ENCODE measurements at regions not wholly inside any gene's neighbourhood (a gene's known extent, or its start where the extent isn't known, plus 50 kb on each side); places are given as distances from the start of the nearest gene placed in this dataset.

GRCh38 chr9:86821006-86821845 is 126.1 kb downstream of the GAS1 start:
- Histone ChIP-seq H3K27ac (no peak overlapping the region), H3K9me3 (peaks cover 0 to 23% (median 12%) of the 10 kb centered on the region in 8 donors), H3K4me3 (no peak overlapping the region), H3K4me1 (no peaks in the 10 kb centered on the region), H3K36me3 (no peaks in the 10 kb centered on the region), H3K27me3 (replicated peaks in 1 of 7) (no peaks in the 10 kb centered on the region)
- intact Hi-C loops (cut with DNase I; ENCODE audit: low total_unique reads) = no loop called here
- no peak for DNase-seq
- TF ChIP-seq POLR2AphosphoS5 (IDR thresholded peaks at IDR 0.05) (no peak), POLR2A (IDR thresholded peaks at IDR 0.05) (no peak), CTCF (IDR thresholded peaks at IDR 0.05 in 8 of 11, conservative IDR thresholded peaks at IDR 0.05 in 3 of 11) (no peak)
- 76 to 84% (median 80%) methylated on average over 8 of the region's 8 CpGs for WGBS, 5 donors

DNA sequence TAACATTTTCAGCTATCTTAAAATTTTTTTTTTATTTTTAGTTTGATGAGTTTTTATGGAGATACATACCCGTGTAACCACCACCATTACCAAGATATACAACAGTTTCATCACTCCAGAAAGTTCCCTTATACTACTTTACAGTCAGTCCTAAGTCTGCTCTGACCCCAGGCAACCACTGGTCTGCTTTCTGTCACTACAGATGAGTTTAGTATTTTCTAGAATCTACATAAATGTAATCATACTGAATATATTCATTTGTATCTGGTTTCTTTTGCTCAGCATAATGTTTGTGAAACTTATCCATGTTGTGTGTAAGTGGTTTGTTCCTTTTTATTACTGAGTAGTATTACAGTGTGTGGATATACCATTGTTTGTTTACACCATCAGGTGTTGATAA is 127.8 kb downstream of the GAS1 start:
- TF ChIP-seq POLR2AphosphoS5 (IDR thresholded peaks at IDR 0.05) (no peak), CTCF (IDR thresholded peaks at IDR 0.05 in 8 of 11, conservative IDR thresholded peaks at IDR 0.05 in 3 of 11) (no peak), POLR2A (IDR thresholded peaks at IDR 0.05) (no peak)
- no peak overlapping the region for H3K27ac ChIP-seq
- no peaks in the 10 kb centered on the region for H3K4me1 ChIP-seq
- intact Hi-C loops (cut with DNase I; ENCODE audit: low total_unique reads) = no loop called here
- peaks cover 0 to 23% (median 12%) of the 10 kb centered on the region in 8 donors for H3K9me3 ChIP-seq
- 58 to 72% (median 69%) methylated on average over 1 of the region's 1 CpG for WGBS, 5 donors
- H3K27me3 ChIP-seq (replicated peaks in 1 of 7) = no peaks in the 10 kb centered on the region
- H3K4me3 ChIP-seq = no peak overlapping the region
- DNase-seq = no peak
- no peaks in the 10 kb centered on the region for H3K36me3 ChIP-seq

GRCh38 chr9:86818636-86819035 is 128.7 kb downstream of the GAS1 start:
- 90 to 94% (median 92%) methylated on average over 6 of the region's 6 CpGs for WGBS, 5 donors
- Histone ChIP-seq H3K27ac (no peak overlapping the region), H3K4me3 (no peak overlapping the region), H3K36me3 (no peaks in the 10 kb centered on the region), H3K9me3 (peaks cover 0 to 23% (median 12%) of the 10 kb centered on the region in 8 donors), H3K27me3 (replicated peaks in 1 of 7) (no peaks in the 10 kb centered on the region), H3K4me1 (no peaks in the 10 kb centered on the region)
- TF ChIP-seq CTCF (IDR thresholded peaks at IDR 0.05 in 8 of 11, conservative IDR thresholded peaks at IDR 0.05 in 3 of 11) (no peak), POLR2A (IDR thresholded peaks at IDR 0.05) (no peak), POLR2AphosphoS5 (IDR thresholded peaks at IDR 0.05) (no peak)
- DNase-seq = no peak
- intact Hi-C loops (cut with DNase I; ENCODE audit: low total_unique reads) = no loop called here

DNA sequence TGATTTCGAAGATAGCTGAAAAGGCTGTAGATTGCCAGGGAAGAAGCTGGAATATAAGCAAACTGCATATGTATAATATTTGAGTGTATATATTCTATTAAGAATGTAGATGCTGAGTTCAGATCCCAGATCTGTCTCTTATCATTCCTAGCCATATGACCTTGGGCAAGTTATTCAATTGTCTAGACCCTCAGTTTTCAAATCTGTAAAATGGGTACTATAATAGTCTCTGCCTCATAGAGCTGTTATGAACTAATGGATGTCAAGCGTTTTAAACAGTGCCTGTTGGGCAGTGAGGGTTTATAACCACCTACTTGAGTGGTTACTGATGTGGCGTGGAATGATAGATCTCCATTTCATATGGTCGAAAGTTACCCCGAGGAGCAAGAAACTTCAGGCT is 130.4 kb downstream of the GAS1 start:
- H3K4me3 ChIP-seq = no peak overlapping the region
- 89 to 95% (median 92%) methylated on average over 5 of the region's 5 CpGs for WGBS, 5 donors
- no peaks in the 10 kb centered on the region for H3K27me3 ChIP-seq (replicated peaks in 1 of 7)
- H3K4me1 ChIP-seq = no peaks in the 10 kb centered on the region
- H3K36me3 ChIP-seq = no peaks in the 10 kb centered on the region
- H3K9me3 ChIP-seq = peaks cover 0 to 23% (median 12%) of the 10 kb centered on the region in 8 donors
- no peak for DNase-seq
- intact Hi-C loops (cut with DNase I; ENCODE audit: low total_unique reads) = no loop called here
- TF ChIP-seq POLR2AphosphoS5 (IDR thresholded peaks at IDR 0.05) = no peak
- no peak for TF ChIP-seq POLR2A (IDR thresholded peaks at IDR 0.05)
- TF ChIP-seq CTCF (IDR thresholded peaks at IDR 0.05 in 8 of 11, conservative IDR thresholded peaks at IDR 0.05 in 3 of 11) = no peak
- no peak overlapping the region for H3K27ac ChIP-seq

Measured in spleen (tissue), 11 donors.